ENCODE measurements at regions not wholly inside any gene's neighbourhood (a gene's known extent, or its start where the extent isn't known, plus 50 kb on each side); places are given as distances from the start of the nearest gene placed in this dataset.
"Not testable (repeated sequence)": the region's sequence is repeated elsewhere in the genome, so short reads cannot be mapped to it uniquely, and the experiment has no call there.

DNA sequence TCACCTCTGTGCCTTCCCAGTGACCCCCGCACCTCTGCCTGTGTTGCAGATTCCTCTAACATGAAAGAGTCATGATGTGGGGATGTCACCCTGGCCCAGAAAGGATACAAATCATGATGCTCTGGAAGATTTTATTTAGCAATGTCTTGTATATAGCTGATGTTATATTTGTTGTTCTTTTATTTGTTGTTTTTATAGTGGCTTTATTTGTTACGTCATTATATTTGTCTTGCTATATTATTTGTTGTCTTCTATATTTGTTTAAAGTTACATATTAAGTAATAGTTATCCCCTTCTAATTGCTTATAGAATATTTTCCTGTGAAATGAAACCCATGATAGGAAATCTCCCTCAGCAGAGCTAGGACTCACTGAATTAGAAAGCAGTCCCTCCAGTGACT is 1149.2 kb downstream of the UQCRFS1 start:
- DNase-seq (no peak), ATAC-seq (no peak)
- Histone ChIP-seq H3K27me3 (no peaks in the 10 kb centered on the region), H3K36me3 (no peaks in the 10 kb centered on the region), H3K27ac (no peak overlapping the region), H3K9me3 (no peaks in the 10 kb centered on the region), H3K4me3 (no peak overlapping the region), H3K4me1 (no peaks in the 10 kb centered on the region)
- intact Hi-C loops (cut with DNase I), result no loop called here
- TF ChIP-seq, protein P1, sequence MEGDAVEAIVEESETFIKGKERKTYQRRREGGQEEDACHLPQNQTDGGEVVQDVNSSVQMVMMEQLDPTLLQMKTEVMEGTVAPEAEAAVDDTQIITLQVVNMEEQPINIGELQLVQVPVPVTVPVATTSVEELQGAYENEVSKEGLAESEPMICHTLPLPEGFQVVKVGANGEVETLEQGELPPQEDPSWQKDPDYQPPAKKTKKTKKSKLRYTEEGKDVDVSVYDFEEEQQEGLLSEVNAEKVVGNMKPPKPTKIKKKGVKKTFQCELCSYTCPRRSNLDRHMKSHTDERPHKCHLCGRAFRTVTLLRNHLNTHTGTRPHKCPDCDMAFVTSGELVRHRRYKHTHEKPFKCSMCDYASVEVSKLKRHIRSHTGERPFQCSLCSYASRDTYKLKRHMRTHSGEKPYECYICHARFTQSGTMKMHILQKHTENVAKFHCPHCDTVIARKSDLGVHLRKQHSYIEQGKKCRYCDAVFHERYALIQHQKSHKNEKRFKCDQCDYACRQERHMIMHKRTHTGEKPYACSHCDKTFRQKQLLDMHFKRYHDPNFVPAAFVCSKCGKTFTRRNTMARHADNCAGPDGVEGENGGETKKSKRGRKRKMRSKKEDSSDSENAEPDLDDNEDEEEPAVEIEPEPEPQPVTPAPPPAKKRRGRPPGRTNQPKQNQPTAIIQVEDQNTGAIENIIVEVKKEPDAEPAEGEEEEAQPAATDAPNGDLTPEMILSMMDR (IDR thresholded peaks at IDR 0.05), result no peak

DNA sequence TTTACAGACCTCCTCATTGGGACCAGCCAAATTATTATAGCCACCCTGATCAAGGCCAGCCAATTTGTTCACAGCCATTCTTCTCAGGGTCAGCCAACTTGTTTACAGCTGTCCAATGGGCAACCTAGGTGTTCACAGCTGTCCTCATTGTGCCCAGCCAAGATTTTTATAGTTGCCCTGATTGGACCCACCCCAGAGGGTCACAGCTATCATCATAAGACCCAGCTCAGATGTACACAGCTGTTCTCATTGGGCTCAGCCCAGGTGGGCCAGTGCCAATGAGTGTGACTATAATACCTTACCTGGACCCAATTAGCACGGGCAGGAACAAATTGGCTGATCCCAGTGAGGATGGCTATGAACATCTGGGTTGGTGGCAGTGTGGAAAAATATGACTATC is 1151.8 kb downstream of the UQCRFS1 start:
- Histone ChIP-seq H3K4me1 (no peaks in the 10 kb centered on the region), H3K9me3 (no peaks in the 10 kb centered on the region), H3K4me3 (no peak overlapping the region), H3K27ac (no peak overlapping the region), H3K36me3 (no peaks in the 10 kb centered on the region), H3K27me3 (no peaks in the 10 kb centered on the region)
- TF ChIP-seq, protein P1 (IDR thresholded peaks at IDR 0.05), result no peak
- intact Hi-C loops (cut with DNase I), result no loop called here
- ATAC-seq (no peak), DNase-seq (no peak)

DNA sequence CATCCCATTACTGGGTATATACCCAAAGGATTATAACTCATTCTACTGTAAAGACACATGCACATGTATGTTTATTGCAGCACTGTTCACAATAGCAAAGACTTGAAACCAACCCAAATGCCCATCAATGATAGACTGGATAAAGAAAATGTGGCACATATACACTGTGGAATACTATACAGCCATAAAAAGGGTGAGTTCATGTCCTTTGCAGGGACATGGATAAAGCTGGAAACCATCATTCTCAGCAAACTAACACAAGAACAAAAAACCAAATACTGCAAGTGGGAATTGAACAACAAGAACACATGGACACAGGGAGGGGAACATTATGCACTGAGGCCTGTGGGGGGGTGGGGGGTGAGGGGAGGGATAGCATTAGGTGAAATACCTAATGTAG is 1155.9 kb downstream of the UQCRFS1 start:
- not testable (repeated sequence) for H3K4me3 ChIP-seq

DNA sequence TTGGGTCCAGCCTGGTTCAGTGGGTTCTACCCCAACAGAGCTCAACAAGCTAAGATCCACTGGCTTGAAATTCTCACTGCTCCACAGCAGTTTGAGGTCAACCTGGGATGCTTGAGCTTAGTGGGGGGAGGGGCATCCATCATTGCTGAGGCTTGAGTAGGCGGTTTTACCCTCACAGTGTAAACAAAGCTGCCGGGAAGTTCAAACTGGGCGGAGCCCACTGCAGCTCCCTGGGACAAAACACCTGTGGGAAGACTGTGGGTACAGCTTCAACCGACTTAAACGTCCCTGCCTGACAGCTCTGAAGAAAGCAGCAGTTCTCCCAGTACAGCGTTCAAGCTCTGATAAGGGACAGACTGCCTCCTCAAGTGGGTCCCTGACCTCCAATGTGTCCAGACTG is 1161.9 kb downstream of the UQCRFS1 start:
- no peaks in the 10 kb centered on the region for H3K27me3 ChIP-seq
- no peaks in the 10 kb centered on the region for H3K4me1 ChIP-seq
- no peaks in the 10 kb centered on the region for H3K9me3 ChIP-seq
- TF ChIP-seq, protein P1 (IDR thresholded peaks at IDR 0.05), result no peak
- DNase-seq (no peak), ATAC-seq (no peak)
- no peak overlapping the region for H3K27ac ChIP-seq
- H3K36me3 ChIP-seq, result no peaks in the 10 kb centered on the region
- intact Hi-C loops (cut with DNase I), result no loop called here
- no peak overlapping the region for H3K4me3 ChIP-seq

More for the DNA sequence above, 1155.9 kb downstream of the UQCRFS1 start:
- H3K4me1 ChIP-seq; H3K36me3 ChIP-seq; DNase-seq; ATAC-seq; intact Hi-C loops (cut with DNase I); H3K27me3 ChIP-seq; H3K9me3 ChIP-seq; H3K27ac ChIP-seq: not testable (repeated sequence)

DNA sequence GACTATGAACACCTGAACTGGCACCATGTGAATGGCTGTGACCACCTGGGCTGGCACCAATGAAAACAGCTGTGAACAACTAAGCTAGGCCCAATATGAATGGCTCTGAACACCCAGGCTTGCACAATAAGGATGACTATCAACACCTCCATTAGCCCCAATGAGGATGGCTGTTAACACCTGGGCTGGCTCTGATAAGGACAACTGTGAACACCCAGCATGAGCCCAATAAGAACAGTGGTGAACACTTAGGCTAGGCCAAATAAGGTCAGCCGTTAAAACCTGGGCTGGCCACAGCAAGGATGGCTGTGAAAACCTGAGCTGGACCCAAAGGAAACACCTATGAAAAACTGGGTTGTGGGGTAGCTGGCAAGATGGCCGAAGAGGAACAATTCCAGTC is 1163.1 kb downstream of the UQCRFS1 start:
- Histone ChIP-seq H3K9me3 (no peaks in the 10 kb centered on the region), H3K36me3 (no peaks in the 10 kb centered on the region), H3K4me3 (no peak overlapping the region), H3K4me1 (no peaks in the 10 kb centered on the region), H3K27ac (no peak overlapping the region), H3K27me3 (no peaks in the 10 kb centered on the region)
- intact Hi-C loops (cut with DNase I), result no loop called here
- DNase-seq (no peak), ATAC-seq (no peak)
- TF ChIP-seq, protein P1 (IDR thresholded peaks at IDR 0.05), result no peak

DNA sequence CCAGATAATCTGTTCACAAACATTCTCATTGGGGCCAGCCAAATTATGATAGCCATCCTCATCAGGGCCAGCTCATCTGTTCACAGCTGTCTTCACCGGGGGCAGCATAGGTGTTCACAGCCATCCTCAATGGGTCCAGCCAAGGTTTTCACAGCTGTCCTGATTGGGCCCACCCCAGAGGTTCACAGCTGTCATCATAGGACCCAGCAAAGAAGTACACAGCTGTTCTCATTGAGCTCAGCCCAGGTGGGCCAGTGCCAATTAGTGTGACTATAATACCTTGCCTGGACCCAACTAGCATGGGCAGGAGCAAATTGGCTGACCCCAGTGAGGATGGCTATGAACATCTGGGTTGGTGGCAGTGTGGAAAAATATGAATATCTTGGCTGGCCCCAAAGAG is 1166.0 kb downstream of the UQCRFS1 start:
- no peak overlapping the region for H3K4me3 ChIP-seq
- no peaks in the 10 kb centered on the region for H3K4me1 ChIP-seq
- no peaks in the 10 kb centered on the region for H3K27me3 ChIP-seq
- no peak overlapping the region for H3K27ac ChIP-seq
- ATAC-seq, result no peak
- no peaks in the 10 kb centered on the region for H3K36me3 ChIP-seq
- TF ChIP-seq, protein P1 (IDR thresholded peaks at IDR 0.05), result no peak
- H3K9me3 ChIP-seq, result no peaks in the 10 kb centered on the region
- no peak for DNase-seq
- intact Hi-C loops (cut with DNase I), result no loop called here

Data from upper lobe of right lung (tissue), 1 donor.